ENCODE measurements at regions not wholly inside any gene's neighbourhood (a gene's known extent, or its start where the extent isn't known, plus 50 kb on each side); places are given as distances from the start of the nearest gene placed in this dataset.
"Not testable (repeated sequence)": the region's sequence is repeated elsewhere in the genome, so short reads cannot be mapped to it uniquely, and the experiment has no call there.

GRCh38 chr2:88802026-88802425 lies 110.6 kb downstream of the RPIA start:
- not testable (repeated sequence) for DNase-seq

- DNase-seq, result no peak
Observed at GRCh38 chr2:88807237-88807962, 115.9 kb downstream of the RPIA start.

GRCh38 chr2:88808083-88808482 lies 116.6 kb downstream of the RPIA start:
- DNase-seq, result no peak

GRCh38 chr2:88808652-88809051 lies 117.2 kb downstream of the RPIA start:
- no peak for DNase-seq

- no peak for DNase-seq
Observed at GRCh38 chr2:88809216-88809615, 117.7 kb downstream of the RPIA start.

- DNase-seq, result no peak
Observed at GRCh38 chr2:88810017-88810416, 118.5 kb downstream of the RPIA start.

GRCh38 chr2:88810488-88810887 lies 119.0 kb downstream of the RPIA start:
- DNase-seq, result no peak

- DNase-seq, result no peak
Observed at GRCh38 chr2:88811233-88811632, 119.8 kb downstream of the RPIA start.

- DNase-seq, result no peak
Observed at GRCh38 chr2:88811681-88812080, 120.2 kb downstream of the RPIA start.

- DNase-seq, result no peak
Observed at GRCh38 chr2:88813612-88814011, 122.1 kb downstream of the RPIA start.

- no peak for DNase-seq
Observed at GRCh38 chr2:88815282-88815681, 123.8 kb downstream of the RPIA start.

- DNase-seq, result no peak
Observed at GRCh38 chr2:88815697-88816096, 124.2 kb downstream of the RPIA start.

GRCh38 chr2:88818381-88818780 lies 126.9 kb downstream of the RPIA start:
- no peak for DNase-seq

GRCh38 chr2:88824951-88825350 lies 133.5 kb downstream of the RPIA start:
- no peak for DNase-seq

GRCh38 chr2:88826399-88826798 lies 134.9 kb downstream of the RPIA start:
- no peak for DNase-seq

GRCh38 chr2:88827821-88828220 lies 136.3 kb downstream of the RPIA start:
- DNase-seq, result no peak

GRCh38 chr2:88828397-88829137 lies 137.1 kb downstream of the RPIA start:
- DNase-seq, result no peak

- no peak for DNase-seq
Observed at GRCh38 chr2:88829607-88830463, 138.4 kb downstream of the RPIA start.

GRCh38 chr2:88831071-88831791 lies 139.8 kb downstream of the RPIA start:
- no peak for DNase-seq

GRCh38 chr2:88831792-88832248 lies 140.3 kb downstream of the RPIA start:
- peak; percentile 39 for DNase-seq

- DNase-seq, result no peak
Observed at GRCh38 chr2:88832311-88832991, 141.0 kb downstream of the RPIA start.

- DNase-seq, result no peak
Observed at GRCh38 chr2:88832992-88833389, 141.5 kb downstream of the RPIA start.
